A549 (cell line): ENCODE measurements at regions not wholly inside any gene's neighbourhood (a gene's known extent, or its start where the extent isn't known, plus 50 kb on each side); places are given as distances from the start of the nearest gene placed in this dataset.

ENCODE experiments used
- CHD2 ChIP-seq: fragments of 150-350 bp; IDR thresholded peaks from 2 replicates; pipeline ENCODE4 v1.6.1; 2014; ENCODE audit warnings: low read length; ENCODE audit not compliant: partially characterized antibody
- HOXA7 ChIP-seq: fragments of 250-450 bp; sonication (Bioruptor Pico); IDR thresholded peaks from 2 replicates; pipeline ENCODE4 v1.5.0; 2020; ENCODE audit warnings: mild to moderate bottlenecking, moderate library complexity
- MAFK ChIP-seq: fragments of 450-650 bp; IDR thresholded peaks from 2 replicates; pipeline ENCODE4 v1.6.1; 2014; ENCODE audit not compliant: partially characterized antibody
- POLR2A ChIP-seq: IDR thresholded peaks from 2 replicates; pipeline ENCODE4 v1.6.1; 2012; ENCODE audit warnings: mild to moderate bottlenecking, low read length
- POLR2AphosphoS2 ChIP-seq: conservative IDR thresholded peaks from 2 replicates; pipeline ENCODE4 v1.6.1; 2012; ENCODE audit warnings: low read length, improper control_type of control experiment, inconsistent platforms
- SMC3 ChIP-seq: fragments of >200 bp; sonication (Bioruptor Twin); formaldehyde crosslinking; IDR thresholded peaks from 3 replicates; pipeline ENCODE4 v1.6.1; 2018; ENCODE audit warnings: inconsistent platforms
- SREBF2 ChIP-seq: fragments of 450-650 bp; IDR thresholded peaks from 2 replicates; pipeline ENCODE4 v1.6.1; 2014; ENCODE audit warnings: mild to moderate bottlenecking, moderate library complexity
- TF ChIP-seq, protein P1 (sequence below): fragments of >200 bp; sonication (Bioruptor Twin); formaldehyde crosslinking; IDR thresholded peaks from 3 replicates; pipeline ENCODE4 v1.5.1; 2016

DNA sequence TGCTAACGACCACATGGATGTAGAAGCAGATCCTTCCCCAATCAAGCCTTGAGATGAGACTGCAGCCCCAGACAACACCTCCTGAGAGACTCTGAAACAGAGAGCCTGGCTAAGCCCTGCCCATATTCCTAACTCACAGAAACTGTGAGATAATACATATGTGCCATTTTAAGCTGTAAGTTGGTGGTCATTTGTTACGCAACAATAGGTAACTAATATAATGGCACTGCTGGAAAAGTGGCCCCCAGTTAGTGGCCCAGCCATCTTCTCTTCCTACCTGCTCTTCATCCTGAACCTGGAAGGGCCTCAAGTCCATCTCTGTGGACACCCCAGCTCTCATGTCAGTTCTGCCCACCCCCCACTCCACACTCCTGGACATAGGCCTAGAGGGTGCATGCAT lies 144.0 kb downstream of the TMEM17 start:
- TF ChIP-seq HOXA7 (no peak), CHD2 (no peak), POLR2AphosphoS2 (no peak), POLR2A (no peak), SMC3 (no peak), MAFK (no peak), SREBF2 (no peak)
- TF ChIP-seq, protein P1, sequence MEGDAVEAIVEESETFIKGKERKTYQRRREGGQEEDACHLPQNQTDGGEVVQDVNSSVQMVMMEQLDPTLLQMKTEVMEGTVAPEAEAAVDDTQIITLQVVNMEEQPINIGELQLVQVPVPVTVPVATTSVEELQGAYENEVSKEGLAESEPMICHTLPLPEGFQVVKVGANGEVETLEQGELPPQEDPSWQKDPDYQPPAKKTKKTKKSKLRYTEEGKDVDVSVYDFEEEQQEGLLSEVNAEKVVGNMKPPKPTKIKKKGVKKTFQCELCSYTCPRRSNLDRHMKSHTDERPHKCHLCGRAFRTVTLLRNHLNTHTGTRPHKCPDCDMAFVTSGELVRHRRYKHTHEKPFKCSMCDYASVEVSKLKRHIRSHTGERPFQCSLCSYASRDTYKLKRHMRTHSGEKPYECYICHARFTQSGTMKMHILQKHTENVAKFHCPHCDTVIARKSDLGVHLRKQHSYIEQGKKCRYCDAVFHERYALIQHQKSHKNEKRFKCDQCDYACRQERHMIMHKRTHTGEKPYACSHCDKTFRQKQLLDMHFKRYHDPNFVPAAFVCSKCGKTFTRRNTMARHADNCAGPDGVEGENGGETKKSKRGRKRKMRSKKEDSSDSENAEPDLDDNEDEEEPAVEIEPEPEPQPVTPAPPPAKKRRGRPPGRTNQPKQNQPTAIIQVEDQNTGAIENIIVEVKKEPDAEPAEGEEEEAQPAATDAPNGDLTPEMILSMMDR: no peak
